Upper lobe of right lung (tissue), 1 donor: ENCODE measurements at regions not wholly inside any gene's neighbourhood (a gene's known extent, or its start where the extent isn't known, plus 50 kb on each side); places are given as distances from the start of the nearest gene placed in this dataset.

Experiments used
- ATAC-seq: fragments of 200-7000 bp; cut with Tn5 transposase; one replicate; pipeline ENCODE4 v1.9.1; 2020; ENCODE audit warnings: mild to moderate bottlenecking, moderate library complexity
- DNase-seq: peaks from one replicate; pipeline ENCODE4 v3.0.0-alpha.2; 2020
- H3K27ac ChIP-seq: fragments of 200-600 bp; one replicate; pipeline ENCODE4 v1.8.0; 2022
- H3K27me3 ChIP-seq: fragments of 200-600 bp; one replicate; pipeline ENCODE4 v1.8.0; 2022; ENCODE audit warnings: mild to moderate bottlenecking
- H3K36me3 ChIP-seq: fragments of 200-600 bp; one replicate; pipeline ENCODE4 v1.8.0; 2022
- H3K4me1 ChIP-seq: fragments of 200-600 bp; one replicate; pipeline ENCODE4 v1.8.0; 2022
- H3K4me3 ChIP-seq: fragments of 200-600 bp; one replicate; pipeline ENCODE4 v1.8.0; 2022; ENCODE audit warnings: mild to moderate bottlenecking
- H3K9me3 ChIP-seq: fragments of 200-600 bp; one replicate; pipeline ENCODE4 v1.8.0; 2022
- intact Hi-C: fragments of 100-400 bp; cut with DNase I; formaldehyde crosslinking; loops from one replicate; pipeline ENCODE4 v1.11.0; 2022
- TF ChIP-seq, protein P1 (sequence below): fragments of 200-600 bp; IDR thresholded peaks from one replicate; pipeline ENCODE4 v1.8.0; 2022; ENCODE audit warnings: antibody characterized with exemption
- donor health status: DM: no; HTN: yes; CAD: no; lungs with severe emphysema.

DNA sequence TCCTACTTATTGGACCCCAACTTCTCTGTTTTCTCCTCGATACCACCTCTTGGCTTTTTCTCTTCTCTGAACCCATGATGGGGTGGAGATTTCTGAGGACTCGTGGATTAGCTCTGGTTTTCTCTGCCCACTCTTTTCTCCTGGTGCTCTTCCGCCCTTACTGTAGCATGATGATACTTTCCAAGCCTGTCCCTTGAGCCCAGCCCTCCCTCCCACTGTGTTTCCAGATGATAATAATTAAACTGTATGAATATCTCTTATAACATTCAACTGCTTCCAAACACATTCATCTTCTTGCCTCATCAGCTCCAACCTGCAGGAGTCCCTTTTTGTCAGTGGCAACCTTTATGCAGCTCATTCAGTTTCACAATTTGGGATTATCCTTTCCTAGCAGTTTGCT is 494.2 kb upstream of the KLF4 start:
- no peak overlapping the region for H3K4me3 ChIP-seq
- H3K27ac ChIP-seq: no peak overlapping the region
- intact Hi-C loops: no loop called here
- DNase-seq: no peak
- H3K36me3 ChIP-seq: no peaks in the 10 kb centered on the region
- H3K9me3 ChIP-seq: no peaks in the 10 kb centered on the region
- no peaks in the 10 kb centered on the region for H3K27me3 ChIP-seq
- no peaks in the 10 kb centered on the region for H3K4me1 ChIP-seq
- no peak for ATAC-seq
- TF ChIP-seq, protein P1, sequence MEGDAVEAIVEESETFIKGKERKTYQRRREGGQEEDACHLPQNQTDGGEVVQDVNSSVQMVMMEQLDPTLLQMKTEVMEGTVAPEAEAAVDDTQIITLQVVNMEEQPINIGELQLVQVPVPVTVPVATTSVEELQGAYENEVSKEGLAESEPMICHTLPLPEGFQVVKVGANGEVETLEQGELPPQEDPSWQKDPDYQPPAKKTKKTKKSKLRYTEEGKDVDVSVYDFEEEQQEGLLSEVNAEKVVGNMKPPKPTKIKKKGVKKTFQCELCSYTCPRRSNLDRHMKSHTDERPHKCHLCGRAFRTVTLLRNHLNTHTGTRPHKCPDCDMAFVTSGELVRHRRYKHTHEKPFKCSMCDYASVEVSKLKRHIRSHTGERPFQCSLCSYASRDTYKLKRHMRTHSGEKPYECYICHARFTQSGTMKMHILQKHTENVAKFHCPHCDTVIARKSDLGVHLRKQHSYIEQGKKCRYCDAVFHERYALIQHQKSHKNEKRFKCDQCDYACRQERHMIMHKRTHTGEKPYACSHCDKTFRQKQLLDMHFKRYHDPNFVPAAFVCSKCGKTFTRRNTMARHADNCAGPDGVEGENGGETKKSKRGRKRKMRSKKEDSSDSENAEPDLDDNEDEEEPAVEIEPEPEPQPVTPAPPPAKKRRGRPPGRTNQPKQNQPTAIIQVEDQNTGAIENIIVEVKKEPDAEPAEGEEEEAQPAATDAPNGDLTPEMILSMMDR: no peak

DNA sequence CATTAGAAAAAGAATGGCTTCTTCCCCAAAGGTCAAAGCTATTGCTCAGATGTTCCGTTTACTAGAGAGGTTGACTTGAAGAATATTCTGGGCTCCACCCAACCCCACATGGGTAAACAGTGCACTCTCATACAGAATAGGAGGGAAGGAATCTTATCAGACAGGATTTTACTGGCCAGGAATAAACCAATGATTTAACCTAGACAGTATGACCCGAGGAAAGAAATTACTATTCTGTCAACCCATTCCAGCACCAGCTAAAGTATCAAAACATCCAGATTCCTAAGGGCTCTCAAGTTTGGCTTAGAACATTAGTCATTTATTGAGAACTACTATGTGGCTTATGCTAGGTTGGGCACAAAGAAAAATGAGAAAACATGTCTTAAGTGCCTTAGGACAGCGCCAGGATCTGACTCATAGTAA is 493.6 kb upstream of the KLF4 start:
- Histone ChIP-seq H3K27ac (no peak overlapping the region), H3K27me3 (no peaks in the 10 kb centered on the region), H3K9me3 (no peaks in the 10 kb centered on the region), H3K4me1 (no peaks in the 10 kb centered on the region), H3K36me3 (no peaks in the 10 kb centered on the region), H3K4me3 (no peak overlapping the region)
- TF ChIP-seq, protein P1: no peak
- ATAC-seq (peak; percentile 74), DNase-seq (no peak)
- intact Hi-C loops: no loop called here

DNA sequence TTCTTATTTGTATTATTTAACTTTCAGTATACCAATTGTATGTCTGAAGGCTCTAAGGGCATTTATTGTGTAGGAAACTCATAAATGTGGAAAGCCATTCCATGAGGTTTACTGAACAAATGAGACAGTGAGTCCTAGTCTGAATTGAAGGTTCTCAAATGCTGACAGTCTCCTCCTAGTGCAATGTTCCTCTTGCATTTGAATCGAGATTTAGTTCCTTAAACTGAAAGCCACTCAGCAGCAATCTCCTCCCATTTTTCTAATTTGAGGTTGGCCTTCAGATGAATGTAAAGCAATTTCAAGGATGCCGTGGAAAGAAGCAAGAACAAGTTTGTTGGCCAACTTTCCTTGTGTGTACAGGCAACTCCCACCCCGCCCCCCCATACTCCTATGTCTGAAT is 493.2 kb upstream of the KLF4 start:
- H3K4me3 ChIP-seq: no peak overlapping the region
- H3K27me3 ChIP-seq: no peaks in the 10 kb centered on the region
- no peaks in the 10 kb centered on the region for H3K4me1 ChIP-seq
- DNase-seq: no peak
- intact Hi-C loops: no loop called here
- H3K27ac ChIP-seq: no peak overlapping the region
- TF ChIP-seq, protein P1: no peak
- no peaks in the 10 kb centered on the region for H3K9me3 ChIP-seq
- H3K36me3 ChIP-seq: no peaks in the 10 kb centered on the region
- peak; percentile 60 for ATAC-seq

DNA sequence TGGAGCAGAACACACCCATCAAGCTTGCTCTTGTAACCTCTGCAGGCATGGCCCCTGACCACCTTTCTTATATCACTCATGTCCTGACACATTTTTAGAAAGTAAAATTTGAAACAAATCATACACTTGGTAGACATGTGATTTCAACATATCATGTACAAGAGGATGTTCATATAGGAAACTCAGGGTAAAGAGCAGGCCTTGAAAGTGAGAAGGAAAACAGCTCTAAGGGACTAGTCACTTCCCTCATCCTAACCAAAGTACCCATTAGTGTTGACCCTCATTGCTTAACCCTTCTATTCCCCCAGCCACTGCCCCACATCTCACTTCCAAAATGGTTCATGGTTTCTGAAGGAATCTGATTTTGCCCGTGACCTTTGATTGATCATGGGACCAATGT is 492.4 kb upstream of the KLF4 start:
- no peak overlapping the region for H3K27ac ChIP-seq
- DNase-seq (no peak), ATAC-seq (no peak)
- intact Hi-C loops: no loop called here
- no peak overlapping the region for H3K4me3 ChIP-seq
- H3K9me3 ChIP-seq: no peaks in the 10 kb centered on the region
- no peaks in the 10 kb centered on the region for H3K36me3 ChIP-seq
- TF ChIP-seq, protein P1: no peak
- H3K4me1 ChIP-seq: peaks cover 4% of the 10 kb centered on the region
- no peaks in the 10 kb centered on the region for H3K27me3 ChIP-seq

DNA sequence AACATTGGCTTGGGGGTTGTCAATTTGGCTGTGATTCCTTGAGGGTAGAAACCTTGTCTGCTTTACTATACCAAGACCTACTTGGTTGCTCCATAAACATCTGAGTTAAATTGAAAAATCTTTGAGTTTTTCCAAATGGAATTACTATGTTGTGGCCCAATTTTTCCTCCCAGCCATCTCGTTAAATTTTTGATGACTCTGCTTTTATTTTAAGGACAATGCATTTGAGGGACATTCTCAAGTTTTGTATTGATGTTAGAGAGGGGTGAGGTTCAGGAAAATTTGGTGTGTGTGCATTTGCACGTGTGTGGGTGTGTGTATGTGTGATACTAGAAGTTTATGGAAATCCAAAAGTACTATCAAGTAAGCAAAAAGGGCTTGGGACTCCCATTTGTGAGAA is 491.4 kb upstream of the KLF4 start:
- TF ChIP-seq, protein P1: no peak
- H3K36me3 ChIP-seq: no peaks in the 10 kb centered on the region
- ATAC-seq (no peak), DNase-seq (no peak)
- no peaks in the 10 kb centered on the region for H3K9me3 ChIP-seq
- no peak overlapping the region for H3K4me3 ChIP-seq
- H3K4me1 ChIP-seq: peaks cover 9% of the 10 kb centered on the region
- H3K27me3 ChIP-seq: no peaks in the 10 kb centered on the region
- no peak overlapping the region for H3K27ac ChIP-seq
- intact Hi-C loops: no loop called here

DNA sequence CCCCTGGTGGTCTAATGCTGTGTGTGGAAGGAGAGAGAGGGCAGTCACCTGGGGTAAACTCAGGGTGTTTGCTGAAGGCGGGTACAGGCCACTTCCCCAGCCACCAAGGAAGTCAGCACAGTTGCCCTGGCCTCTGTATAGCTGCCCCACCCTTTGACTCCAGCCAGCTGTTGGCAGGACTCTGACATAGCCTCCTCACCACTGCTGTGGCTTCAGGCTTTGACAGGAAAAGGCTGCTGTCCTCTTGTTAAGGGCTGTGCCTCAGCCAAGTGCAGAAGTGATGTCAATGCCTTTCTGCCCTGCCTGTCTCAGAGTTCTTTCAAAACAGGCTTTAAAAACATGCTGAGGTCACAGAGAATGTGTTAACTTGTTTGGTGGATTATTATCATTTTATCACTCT is 487.2 kb upstream of the KLF4 start:
- H3K27ac ChIP-seq: no peak overlapping the region
- ATAC-seq: peak; percentile 90

More for the DNA sequence above, 487.2 kb upstream of the KLF4 start:
- Histone ChIP-seq H3K36me3 (no peaks in the 10 kb centered on the region), H3K9me3 (no peaks in the 10 kb centered on the region), H3K27me3 (no peaks in the 10 kb centered on the region), H3K4me1 (peaks cover 9% of the 10 kb centered on the region), H3K4me3 (no peak overlapping the region)
- intact Hi-C loops: no loop called here
- TF ChIP-seq, protein P1: no peak
- DNase-seq: peak; percentile 56
